ENCODE measurements at regions not wholly inside any gene's neighbourhood (a gene's known extent, or its start where the extent isn't known, plus 50 kb on each side); places are given as distances from the start of the nearest gene placed in this dataset.
A peak's percentile ranks its signal among the peaks of the same experiment; 100 is the strongest.

DNA sequence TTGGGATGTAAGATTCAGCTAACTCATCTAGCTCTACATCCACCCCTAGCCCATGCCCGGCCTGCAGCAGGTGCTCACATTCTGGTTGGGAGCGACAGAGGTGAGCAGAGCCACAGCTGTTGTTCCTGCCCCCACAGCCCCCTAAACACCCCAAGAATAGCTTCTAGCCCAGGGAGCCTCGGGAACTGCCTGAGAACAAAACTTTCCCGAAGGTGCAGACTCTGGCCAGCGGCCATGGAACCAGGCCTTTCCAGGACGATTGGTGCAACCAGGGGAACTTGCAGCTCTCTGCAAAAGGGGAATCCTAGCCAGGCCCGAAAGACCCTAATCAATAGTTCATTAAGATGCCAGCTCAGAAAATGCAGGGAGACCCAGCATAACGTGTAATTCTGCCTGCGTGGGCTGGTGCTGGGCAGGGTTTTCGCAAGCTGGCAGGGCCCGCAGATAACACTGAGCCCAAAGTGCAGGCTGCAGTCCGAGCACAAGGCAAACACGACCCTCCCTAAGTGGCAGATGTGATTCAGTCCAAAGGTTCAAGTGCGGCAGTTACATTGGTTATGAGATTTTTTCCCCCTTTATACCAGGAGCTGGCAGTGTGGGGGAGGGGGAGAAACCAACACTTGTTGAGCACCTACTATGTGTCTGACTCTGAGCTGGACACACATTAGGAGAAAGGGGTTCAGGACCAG is 122.5 kb upstream of the MAP1LC3B2 start (continued):
- no peak for TF ChIP-seq ZBTB38 (CRISPR knock-in tag; IDR thresholded peaks at IDR 0.05)
- TF ChIP-seq ZBTB21 (CRISPR knock-in tag; IDR thresholded peaks at IDR 0.05): no peak
- TF ChIP-seq ZBTB42 (CRISPR knock-in tag; IDR thresholded peaks at IDR 0.05): no peak
- TF ChIP-seq NCOR1 (IDR thresholded peaks at IDR 0.05; ENCODE audit: borderline replicate concordance, low read length): 0 out of 2 replicates have a peak, but pooled peaks have one; percentile 47
- TF ChIP-seq SP4 (CRISPR knock-in tag; IDR thresholded peaks at IDR 0.05): no peak
- no peak for TF ChIP-seq NPAS2 (CRISPR knock-in tag; IDR thresholded peaks at IDR 0.05; ENCODE audit: borderline replicate concordance)
- peak; percentile 96 for TF ChIP-seq HNF4A (CRISPR knock-in tag; IDR thresholded peaks at IDR 0.05)
- TF ChIP-seq, protein P1, sequence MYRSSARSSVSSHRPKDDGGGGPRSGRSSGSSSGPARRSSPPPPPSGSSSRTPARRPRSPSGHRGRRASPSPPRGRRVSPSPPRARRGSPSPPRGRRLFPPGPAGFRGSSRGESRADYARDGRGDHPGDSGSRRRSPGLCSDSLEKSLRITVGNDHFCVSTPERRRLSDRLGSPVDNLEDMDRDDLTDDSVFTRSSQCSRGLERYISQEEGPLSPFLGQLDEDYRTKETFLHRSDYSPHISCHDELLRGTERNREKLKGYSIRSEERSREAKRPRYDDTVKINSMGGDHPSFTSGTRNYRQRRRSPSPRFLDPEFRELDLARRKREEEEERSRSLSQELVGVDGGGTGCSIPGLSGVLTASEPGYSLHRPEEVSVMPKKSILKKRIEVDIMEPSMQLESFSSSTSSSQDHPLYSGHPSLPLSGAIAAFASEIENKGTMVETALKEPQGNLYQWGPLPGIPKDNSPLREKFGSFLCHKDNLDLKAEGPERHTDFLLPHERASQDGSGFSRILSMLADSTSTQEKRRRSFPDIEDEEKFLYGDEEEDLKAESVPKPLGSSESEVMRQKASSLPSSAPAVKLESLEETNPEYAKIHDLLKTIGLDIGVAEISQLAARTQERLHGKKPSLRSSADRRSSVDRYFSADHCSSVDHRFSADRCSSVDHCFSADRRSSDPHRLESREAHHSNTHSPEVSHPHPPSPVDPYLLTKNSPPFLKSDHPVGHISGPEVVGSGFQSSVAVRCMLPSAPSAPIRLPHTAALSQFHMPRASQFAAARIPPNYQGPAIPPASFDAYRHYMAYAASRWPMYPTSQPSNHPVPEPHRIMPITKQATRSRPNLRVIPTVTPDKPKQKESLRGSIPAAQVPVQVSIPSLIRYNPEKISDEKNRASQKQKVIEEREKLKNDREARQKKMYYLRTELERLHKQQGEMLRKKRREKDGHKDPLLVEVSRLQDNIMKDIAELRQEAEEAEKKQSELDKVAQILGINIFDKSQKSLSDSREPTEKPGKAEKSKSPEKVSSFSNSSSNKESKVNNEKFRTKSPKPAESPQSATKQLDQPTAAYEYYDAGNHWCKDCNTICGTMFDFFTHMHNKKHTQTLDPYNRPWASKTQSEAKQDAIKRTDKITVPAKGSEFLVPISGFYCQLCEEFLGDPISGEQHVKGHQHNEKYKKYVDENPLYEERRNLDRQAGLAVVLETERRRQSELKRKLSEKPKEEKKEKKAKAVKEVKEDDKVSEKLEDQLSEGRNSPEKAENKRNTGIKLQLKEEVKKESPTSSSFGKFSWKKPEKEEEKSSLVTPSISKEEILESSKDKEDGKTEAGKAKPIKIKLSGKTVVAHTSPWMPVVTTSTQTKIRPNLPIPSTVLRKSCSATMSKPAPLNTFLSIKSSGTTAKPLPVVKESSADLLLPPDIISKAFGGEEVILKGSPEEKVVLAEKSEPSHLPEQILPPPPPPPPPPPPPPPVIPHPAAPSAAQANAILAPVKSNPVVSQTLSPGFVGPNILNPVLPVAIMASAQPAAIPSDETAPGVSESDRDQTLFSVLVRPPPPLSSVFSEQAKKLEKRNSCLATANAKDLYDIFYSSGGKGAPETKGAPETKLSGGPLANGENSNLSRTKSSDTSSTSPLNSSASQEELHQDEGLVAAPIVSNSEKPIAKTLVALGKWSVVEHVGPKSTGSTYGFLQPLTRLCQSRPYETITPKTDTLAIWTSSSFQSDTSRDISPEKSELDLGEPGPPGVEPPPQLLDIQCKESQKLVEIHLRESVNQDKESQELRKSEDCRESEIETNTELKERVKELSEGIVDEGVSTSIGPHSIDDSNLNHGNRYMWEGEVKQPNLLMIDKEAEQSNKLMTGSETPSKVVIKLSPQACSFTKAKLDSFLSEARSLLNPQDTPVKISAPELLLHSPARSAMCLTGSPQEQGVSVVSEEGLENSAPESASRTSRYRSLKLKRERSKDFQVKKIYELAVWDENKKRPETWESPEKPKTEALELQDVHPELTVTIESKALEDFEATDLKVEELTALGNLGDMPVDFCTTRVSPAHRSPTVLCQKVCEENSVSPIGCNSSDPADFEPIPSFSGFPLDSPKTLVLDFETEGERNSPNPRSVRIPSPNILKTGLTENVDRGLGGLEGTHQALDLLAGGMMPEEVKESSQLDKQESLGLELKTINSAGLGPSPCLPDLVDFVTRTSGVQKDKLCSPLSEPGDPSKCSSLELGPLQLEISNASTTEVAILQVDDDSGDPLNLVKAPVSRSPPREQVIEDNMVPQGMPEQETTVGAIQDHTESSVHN (CRISPR knock-in tag; IDR thresholded peaks at IDR 0.05): no peak
- no peak for TF ChIP-seq ZKSCAN5 (CRISPR knock-in tag; IDR thresholded peaks at IDR 0.05)
- no peak for TF ChIP-seq SOX6 (IDR thresholded peaks at IDR 0.05)
- TF ChIP-seq SOX6 (CRISPR knock-in tag; IDR thresholded peaks at IDR 0.05): peak; percentile 57; the same call in 1 of the 2 replicates
- no peak for TF ChIP-seq ZFY (CRISPR knock-in tag; IDR thresholded peaks at IDR 0.05)
- TF ChIP-seq GABPB1 (CRISPR knock-in tag; IDR thresholded peaks at IDR 0.05): no peak
- TF ChIP-seq BCL6 (CRISPR knock-in tag; IDR thresholded peaks at IDR 0.05): peak; percentile 31; the same call in 1 of the 2 replicates
- no peak for TF ChIP-seq ZNF160 (CRISPR knock-in tag; IDR thresholded peaks at IDR 0.05)
- TF ChIP-seq PCBP2 (optimal IDR thresholded peaks at IDR 0.05; ENCODE audit: low read depth, low read length, poor library complexity, severe bottlenecking): no peak
- 0 out of 2 replicates have a peak, but pooled peaks have one; percentile 52 for TF ChIP-seq ZNF33B (CRISPR knock-in tag; IDR thresholded peaks at IDR 0.05)
- TF ChIP-seq ISL2 (CRISPR knock-in tag; IDR thresholded peaks at IDR 0.05): 0 out of 2 replicates have a peak, but pooled peaks have one; percentile 26
- peak; percentile 88 for TF ChIP-seq ZNF292 (CRISPR knock-in tag; IDR thresholded peaks at IDR 0.05; ENCODE audit: borderline replicate concordance, low read depth)
- TF ChIP-seq MYC (CRISPR knock-in tag; IDR thresholded peaks at IDR 0.05; ENCODE audit: borderline replicate concordance): peak; percentile 55; the same call in 1 of the 2 replicates
- no peak for TF ChIP-seq ZNF792 (CRISPR knock-in tag; IDR thresholded peaks at IDR 0.05)
- TF ChIP-seq ZNF747 (CRISPR knock-in tag; IDR thresholded peaks at IDR 0.05; ENCODE audit: borderline replicate concordance): no peak
- no peak for TF ChIP-seq PCBP1 (IDR thresholded peaks at IDR 0.05; ENCODE audit: borderline replicate concordance, low read depth, low read length)
